ENCODE measurements at regions not wholly inside any gene's neighbourhood (a gene's known extent, or its start where the extent isn't known, plus 50 kb on each side); places are given as distances from the start of the nearest gene placed in this dataset.

DNA sequence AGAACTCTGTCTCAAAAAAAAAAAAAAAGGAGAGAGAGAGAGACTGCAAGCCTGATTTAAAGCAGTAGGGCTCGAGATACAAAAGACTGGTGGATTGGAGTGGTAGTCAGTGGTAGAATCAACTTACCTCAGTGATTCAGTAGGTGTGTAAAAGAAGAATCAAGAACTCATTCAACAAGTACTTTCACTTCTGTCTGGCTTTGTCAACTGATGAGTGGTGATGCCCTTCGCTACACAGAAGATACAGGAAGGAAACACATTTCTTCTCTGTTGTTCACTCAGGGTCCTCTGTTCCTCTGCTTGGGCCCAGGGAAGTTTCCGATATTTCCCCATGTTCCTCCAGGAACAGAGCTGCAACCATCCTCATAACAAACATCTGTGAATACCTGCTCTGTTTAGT lies 68.6 kb upstream of the COG2 start:
- no peaks in the 10 kb centered on the region for H3K9me3 ChIP-seq
- TF ChIP-seq, protein P1, sequence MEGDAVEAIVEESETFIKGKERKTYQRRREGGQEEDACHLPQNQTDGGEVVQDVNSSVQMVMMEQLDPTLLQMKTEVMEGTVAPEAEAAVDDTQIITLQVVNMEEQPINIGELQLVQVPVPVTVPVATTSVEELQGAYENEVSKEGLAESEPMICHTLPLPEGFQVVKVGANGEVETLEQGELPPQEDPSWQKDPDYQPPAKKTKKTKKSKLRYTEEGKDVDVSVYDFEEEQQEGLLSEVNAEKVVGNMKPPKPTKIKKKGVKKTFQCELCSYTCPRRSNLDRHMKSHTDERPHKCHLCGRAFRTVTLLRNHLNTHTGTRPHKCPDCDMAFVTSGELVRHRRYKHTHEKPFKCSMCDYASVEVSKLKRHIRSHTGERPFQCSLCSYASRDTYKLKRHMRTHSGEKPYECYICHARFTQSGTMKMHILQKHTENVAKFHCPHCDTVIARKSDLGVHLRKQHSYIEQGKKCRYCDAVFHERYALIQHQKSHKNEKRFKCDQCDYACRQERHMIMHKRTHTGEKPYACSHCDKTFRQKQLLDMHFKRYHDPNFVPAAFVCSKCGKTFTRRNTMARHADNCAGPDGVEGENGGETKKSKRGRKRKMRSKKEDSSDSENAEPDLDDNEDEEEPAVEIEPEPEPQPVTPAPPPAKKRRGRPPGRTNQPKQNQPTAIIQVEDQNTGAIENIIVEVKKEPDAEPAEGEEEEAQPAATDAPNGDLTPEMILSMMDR (IDR thresholded peaks at IDR 0.05), result no peak
- H3K27me3 ChIP-seq, result no peaks in the 10 kb centered on the region
- H3K4me1 ChIP-seq, result no peaks in the 10 kb centered on the region
- DNase-seq, result no peak
- intact Hi-C loops (cut with DNase I; ENCODE audit: low total_unique reads), result no loop called here
- no peak overlapping the region for H3K4me3 ChIP-seq
- H3K36me3 ChIP-seq, result no peaks in the 10 kb centered on the region
- no peak overlapping the region for H3K27ac ChIP-seq

DNA sequence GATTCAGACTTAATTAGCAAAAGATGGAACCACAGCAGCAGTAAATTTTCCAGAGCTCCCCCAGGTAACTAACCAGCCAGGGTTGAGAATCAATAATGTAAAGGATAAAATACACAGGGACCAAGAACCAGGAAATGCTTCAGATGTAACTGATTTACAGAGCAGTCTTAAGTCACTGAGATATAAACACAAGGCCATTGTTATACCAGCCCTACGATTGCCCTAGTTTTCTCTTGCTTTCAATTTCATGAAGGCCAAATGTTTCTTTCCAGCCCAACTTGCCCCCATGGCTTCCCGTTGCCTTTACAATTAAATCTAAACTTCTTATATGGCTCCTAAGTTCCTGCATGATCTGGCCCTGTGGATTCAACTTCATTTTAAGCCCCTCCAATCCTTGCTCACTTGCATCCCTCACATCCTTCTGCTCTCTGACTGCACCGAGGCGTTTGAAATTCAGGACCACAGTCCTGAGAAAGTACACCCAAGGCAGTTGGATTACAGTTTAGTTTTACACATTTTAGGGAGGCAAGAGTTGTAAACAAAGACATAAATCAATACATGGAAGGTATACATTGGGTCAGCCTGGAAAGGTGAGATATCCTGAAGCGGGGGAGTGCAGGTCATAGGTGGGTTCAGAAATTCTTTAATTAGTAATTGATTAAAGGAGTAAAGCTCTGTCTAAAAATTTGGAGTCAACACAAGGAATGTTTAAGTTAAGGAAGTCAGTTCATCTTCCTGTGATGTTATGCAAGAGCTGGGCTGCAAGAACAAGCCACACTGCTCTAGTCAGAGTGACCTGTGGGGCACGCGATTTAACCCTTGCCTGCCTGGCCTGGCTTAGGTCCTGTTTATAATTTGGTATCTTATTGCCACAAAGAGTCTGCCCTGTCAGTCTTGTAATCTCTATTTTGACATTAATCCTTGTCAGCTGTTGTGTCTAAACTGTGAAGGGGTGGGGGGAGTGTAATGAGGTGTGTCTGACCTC lies 69.9 kb upstream of the COG2 start:
- H3K36me3 ChIP-seq, result no peaks in the 10 kb centered on the region
- intact Hi-C loops (cut with DNase I; ENCODE audit: low total_unique reads), result no loop called here
- TF ChIP-seq, protein P1 (IDR thresholded peaks at IDR 0.05), result no peak
- TF ChIP-seq POLR2A (IDR thresholded peaks at IDR 0.05), result no peak

DNA sequence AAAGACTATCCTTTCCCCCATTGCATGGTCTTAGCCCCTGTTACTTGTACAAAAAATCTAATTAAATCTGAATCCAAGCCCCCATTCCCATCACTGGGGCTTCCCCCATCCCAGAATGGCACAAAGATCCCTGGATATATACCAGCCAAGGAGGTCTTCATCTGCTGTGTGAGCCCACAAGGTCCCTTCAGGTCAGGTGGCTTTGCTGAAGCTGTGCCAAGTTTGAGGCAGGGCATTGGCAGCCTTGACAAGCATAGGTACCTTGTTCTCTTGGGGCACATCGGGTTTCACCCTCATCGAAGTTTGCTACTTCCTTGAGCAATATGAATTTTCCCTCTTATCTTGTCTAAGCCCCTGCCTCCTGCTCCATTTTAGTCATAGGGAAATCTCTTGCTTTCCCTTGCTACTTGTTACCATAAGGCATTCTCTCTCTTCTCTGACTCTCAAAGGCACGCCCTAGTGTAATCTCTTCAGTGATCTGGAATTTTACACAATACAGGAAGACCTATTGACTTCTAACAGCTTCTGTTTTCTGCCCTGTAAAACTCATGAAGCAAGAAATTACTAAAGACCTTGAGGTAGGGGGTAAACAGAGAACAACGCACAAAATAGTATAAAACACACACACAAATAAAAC lies 71.4 kb upstream of the COG2 start:
- Histone ChIP-seq H3K4me1 (no peaks in the 10 kb centered on the region), H3K9me3 (no peaks in the 10 kb centered on the region), H3K4me3 (no peak overlapping the region), H3K27me3 (no peaks in the 10 kb centered on the region), H3K27ac (no peak overlapping the region), H3K36me3 (no peaks in the 10 kb centered on the region)
- DNase-seq, result no peak
- no peak for TF ChIP-seq POLR2A (IDR thresholded peaks at IDR 0.05)
- TF ChIP-seq, protein P1 (IDR thresholded peaks at IDR 0.05), result no peak
- intact Hi-C loops (cut with DNase I; ENCODE audit: low total_unique reads), result no loop called here

More for the DNA sequence above, 69.9 kb upstream of the COG2 start:
- H3K27me3 ChIP-seq, result no peaks in the 10 kb centered on the region
- DNase-seq, result no peak
- H3K4me1 ChIP-seq, result no peaks in the 10 kb centered on the region
- H3K27ac ChIP-seq, result no peak overlapping the region
- no peak overlapping the region for H3K4me3 ChIP-seq
- H3K9me3 ChIP-seq, result no peaks in the 10 kb centered on the region

DNA sequence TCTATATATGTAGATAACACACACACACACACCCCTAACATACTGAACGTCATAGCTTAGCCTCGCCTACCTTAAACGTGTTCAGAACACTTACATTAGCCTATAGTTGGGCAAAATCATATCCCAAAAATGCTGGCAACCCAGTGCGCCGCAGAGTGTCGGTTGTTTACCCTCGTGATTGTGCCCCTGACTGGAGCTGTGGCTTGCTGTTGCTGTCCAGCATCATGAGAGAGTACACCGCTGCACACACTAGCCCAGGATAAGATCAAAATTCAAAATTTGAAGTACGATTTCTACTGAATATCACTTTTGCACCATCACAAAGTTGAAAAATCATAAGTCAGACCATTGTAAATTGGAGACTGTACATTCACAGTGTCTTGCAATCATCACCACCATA lies 73.1 kb upstream of the COG2 start:
- no peaks in the 10 kb centered on the region for H3K9me3 ChIP-seq
- no peak overlapping the region for H3K27ac ChIP-seq
- intact Hi-C loops (cut with DNase I; ENCODE audit: low total_unique reads), result no loop called here
- DNase-seq, result no peak
- TF ChIP-seq, protein P1 (IDR thresholded peaks at IDR 0.05), result no peak
- TF ChIP-seq POLR2A (IDR thresholded peaks at IDR 0.05), result no peak
- H3K4me3 ChIP-seq, result no peak overlapping the region
- no peaks in the 10 kb centered on the region for H3K27me3 ChIP-seq
- H3K36me3 ChIP-seq, result no peaks in the 10 kb centered on the region
- H3K4me1 ChIP-seq, result no peaks in the 10 kb centered on the region

DNA sequence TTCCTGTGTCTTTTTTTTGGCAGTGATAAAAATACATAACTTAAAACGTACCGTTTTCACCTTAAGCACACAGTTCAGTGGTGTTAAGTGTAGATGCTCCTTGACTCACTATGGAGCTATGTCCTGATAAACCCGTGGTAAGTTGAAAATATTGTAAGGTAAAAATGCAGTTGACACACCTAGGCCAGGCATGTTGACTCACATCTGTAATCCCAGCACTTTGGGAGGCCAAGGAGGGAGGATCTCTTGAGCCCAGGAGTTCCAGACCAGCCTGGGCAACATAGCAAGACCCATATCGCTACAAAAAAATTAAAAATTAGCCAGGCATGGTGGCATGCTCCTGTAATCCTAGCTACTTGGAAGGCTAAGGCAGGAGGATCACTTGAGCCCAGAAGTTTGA lies 73.6 kb upstream of the COG2 start:
- intact Hi-C loops (cut with DNase I; ENCODE audit: low total_unique reads), result no loop called here
- H3K27me3 ChIP-seq, result no peaks in the 10 kb centered on the region
- no peak overlapping the region for H3K4me3 ChIP-seq
- no peak overlapping the region for H3K27ac ChIP-seq
- H3K36me3 ChIP-seq, result no peaks in the 10 kb centered on the region
- H3K4me1 ChIP-seq, result no peaks in the 10 kb centered on the region
- DNase-seq, result no peak
- no peaks in the 10 kb centered on the region for H3K9me3 ChIP-seq
- TF ChIP-seq, protein P1 (IDR thresholded peaks at IDR 0.05), result no peak
- TF ChIP-seq POLR2A (IDR thresholded peaks at IDR 0.05), result no peak
